ENCODE measurements at regions not wholly inside any gene's neighbourhood (a gene's known extent, or its start where the extent isn't known, plus 50 kb on each side); places are given as distances from the start of the nearest gene placed in this dataset.

- DNase-seq (ENCODE audit: low read depth): no peak
- H3K4me3 ChIP-seq (ENCODE audit: low read length): no peak overlapping the region
- TF ChIP-seq, protein P1, sequence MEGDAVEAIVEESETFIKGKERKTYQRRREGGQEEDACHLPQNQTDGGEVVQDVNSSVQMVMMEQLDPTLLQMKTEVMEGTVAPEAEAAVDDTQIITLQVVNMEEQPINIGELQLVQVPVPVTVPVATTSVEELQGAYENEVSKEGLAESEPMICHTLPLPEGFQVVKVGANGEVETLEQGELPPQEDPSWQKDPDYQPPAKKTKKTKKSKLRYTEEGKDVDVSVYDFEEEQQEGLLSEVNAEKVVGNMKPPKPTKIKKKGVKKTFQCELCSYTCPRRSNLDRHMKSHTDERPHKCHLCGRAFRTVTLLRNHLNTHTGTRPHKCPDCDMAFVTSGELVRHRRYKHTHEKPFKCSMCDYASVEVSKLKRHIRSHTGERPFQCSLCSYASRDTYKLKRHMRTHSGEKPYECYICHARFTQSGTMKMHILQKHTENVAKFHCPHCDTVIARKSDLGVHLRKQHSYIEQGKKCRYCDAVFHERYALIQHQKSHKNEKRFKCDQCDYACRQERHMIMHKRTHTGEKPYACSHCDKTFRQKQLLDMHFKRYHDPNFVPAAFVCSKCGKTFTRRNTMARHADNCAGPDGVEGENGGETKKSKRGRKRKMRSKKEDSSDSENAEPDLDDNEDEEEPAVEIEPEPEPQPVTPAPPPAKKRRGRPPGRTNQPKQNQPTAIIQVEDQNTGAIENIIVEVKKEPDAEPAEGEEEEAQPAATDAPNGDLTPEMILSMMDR (conservative IDR thresholded peaks at IDR 0.05; ENCODE audit: low read length): no peak
These were observed 136.9 kb downstream of the NUAK1 start for GRCh38 chr12:106001837-106002218.

GRCh38 chr12:106003297-106003696, 135.5 kb downstream of the NUAK1 start:
- no peak for DNase-seq (ENCODE audit: low read depth)
- TF ChIP-seq, protein P1 (conservative IDR thresholded peaks at IDR 0.05; ENCODE audit: low read length): no peak
- no peak overlapping the region for H3K4me3 ChIP-seq (ENCODE audit: low read length)

DNA sequence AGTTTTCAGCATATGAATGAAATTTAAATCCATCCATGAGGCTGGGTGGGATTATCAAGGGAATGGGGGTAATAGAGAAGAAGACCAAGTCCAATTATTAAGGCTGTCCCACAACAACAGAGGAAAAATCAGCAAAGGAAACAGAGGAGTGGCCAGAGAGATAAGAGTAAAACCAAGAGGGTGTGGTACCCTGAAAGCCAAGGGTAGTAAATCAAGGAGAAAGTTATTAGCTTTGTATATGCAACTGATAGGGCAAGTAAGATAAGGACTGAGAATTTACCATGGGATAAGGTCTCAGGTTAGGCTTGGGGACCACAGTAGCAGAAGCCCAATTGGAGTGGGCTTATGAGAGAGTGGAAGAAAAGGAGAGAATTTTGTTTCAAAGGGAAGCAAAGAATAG, 134.5 kb downstream of the NUAK1 start:
- no peak for DNase-seq (ENCODE audit: low read depth)
- no peak overlapping the region for H3K4me3 ChIP-seq (ENCODE audit: low read length)
- TF ChIP-seq, protein P1 (conservative IDR thresholded peaks at IDR 0.05; ENCODE audit: low read length): no peak

DNA sequence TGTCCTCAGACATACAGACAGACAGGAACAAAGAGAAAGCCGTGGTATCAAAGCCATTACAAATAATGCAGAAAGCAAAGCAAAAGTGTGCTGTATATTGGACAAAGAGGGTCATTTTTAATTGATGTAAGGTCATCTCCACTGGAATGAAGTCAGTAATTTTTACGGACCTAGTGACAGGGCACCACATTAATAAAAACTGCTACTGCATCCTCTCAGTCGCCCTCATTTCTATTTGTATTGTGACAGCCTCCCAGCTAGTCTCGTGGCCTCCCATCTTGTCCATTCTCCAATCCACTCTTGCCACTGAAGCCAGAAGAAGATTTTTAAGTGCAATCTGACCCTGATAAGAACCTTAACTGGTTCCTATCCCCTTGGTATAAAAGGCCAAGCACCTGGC, 132.4 kb downstream of the NUAK1 start:
- TF ChIP-seq, protein P1 (conservative IDR thresholded peaks at IDR 0.05; ENCODE audit: low read length): no peak
- no peak for DNase-seq (ENCODE audit: low read depth)
- H3K4me3 ChIP-seq (ENCODE audit: low read length): no peak overlapping the region

DNA sequence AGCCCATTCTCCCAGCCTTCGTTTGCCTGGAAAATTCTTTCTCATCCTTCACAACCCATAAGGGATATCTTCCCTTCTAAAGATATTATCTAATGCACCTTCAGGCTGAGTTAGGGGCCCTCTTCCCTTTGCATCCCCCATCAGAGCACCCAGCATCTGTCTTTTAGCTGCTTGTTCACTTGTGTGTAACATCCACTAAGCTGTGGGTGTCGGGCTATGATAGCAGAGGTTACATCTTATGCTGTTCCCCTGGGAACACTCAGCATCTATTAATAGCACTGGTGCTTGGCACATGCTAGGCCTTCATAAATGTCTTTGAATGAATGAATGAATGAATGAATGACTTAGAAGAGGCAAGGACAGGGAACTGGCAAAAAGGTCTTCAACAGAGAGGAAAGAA, 131.8 kb downstream of the NUAK1 start:
- DNase-seq (ENCODE audit: low read depth): no peak
- no peak overlapping the region for H3K4me3 ChIP-seq (ENCODE audit: low read length)
- TF ChIP-seq, protein P1 (conservative IDR thresholded peaks at IDR 0.05; ENCODE audit: low read length): no peak

- H3K4me3 ChIP-seq (ENCODE audit: low read length): no peak overlapping the region
- peak; percentile 65 for DNase-seq (ENCODE audit: low read depth)
- TF ChIP-seq, protein P1 (conservative IDR thresholded peaks at IDR 0.05; ENCODE audit: low read length): no peak
These were observed 128.0 kb downstream of the NUAK1 start for GRCh38 chr12:106010741-106011140.

Data from AG10803 (cell line).